CD4-positive, alpha-beta T cell treated with Interleukin-2 at 100 ng/mL for 4 hours (primary cell): ENCODE measurements at regions not wholly inside any gene's neighbourhood (a gene's known extent, or its start where the extent isn't known, plus 50 kb on each side); places are given as distances from the start of the nearest gene placed in this dataset.
"Not testable (repeated sequence)": the region's sequence is repeated elsewhere in the genome, so short reads cannot be mapped to it uniquely, and the experiment has no call there.

ENCODE experiments used
- DNase-seq: peaks from one replicate; pipeline ENCODE4 v3.0.0-alpha.2; 2020; ENCODE audit warnings: low spot score

DNA sequence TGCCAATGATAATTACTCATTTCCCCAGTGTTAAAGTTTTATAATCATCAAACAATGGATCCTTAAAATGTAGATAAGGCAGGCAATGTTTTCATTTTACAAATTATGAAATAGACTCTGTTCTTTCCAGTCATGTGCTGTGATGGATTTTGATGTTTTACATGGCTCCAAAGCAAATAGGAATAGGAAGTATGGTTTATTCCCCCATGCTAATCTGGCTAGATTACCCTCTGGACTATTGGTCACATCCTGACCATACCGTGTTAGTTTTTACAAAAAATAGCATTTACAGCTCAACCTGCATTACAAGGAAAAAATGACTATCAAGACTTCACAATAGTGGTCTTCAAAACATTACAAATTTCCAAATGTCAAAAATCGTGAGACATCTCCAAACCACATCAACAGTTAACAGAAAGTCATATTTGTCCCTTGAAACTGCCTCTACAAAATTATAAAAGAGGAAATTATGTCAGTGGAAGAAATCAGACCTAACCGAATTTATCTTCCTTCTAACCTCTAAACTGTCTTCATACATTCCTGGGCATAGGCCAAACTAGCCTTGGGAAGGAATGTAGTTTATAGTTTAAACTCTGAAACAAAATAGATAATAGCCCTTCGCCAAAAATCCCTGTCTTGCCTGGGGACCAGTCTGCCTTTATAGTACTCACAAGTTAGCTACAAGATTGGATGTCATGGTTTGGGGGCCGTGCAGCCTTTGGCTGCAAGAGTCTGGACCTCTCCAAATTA is 1941.2 kb upstream of the CELF4 start:
- DNase-seq = no peak

DNA sequence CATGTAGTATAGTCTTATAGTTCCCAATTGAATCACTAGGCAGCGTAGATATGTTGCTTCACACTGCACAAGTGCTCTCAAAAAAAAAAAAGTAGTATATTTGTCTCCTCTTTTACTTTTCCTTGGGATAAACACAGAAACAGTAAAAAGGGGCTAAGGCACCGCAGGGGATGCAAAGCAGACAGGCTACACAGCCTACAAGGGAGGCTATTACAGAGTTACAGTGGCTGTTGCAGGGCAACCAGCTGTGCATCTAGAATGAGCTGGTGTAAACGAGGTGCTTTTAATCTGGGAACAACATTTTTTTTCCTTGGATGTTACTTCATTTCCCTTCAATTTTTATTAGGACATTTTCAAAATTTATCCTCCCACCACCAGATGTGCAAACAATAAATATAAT is 1934.7 kb upstream of the CELF4 start:
- no peak for DNase-seq

DNA sequence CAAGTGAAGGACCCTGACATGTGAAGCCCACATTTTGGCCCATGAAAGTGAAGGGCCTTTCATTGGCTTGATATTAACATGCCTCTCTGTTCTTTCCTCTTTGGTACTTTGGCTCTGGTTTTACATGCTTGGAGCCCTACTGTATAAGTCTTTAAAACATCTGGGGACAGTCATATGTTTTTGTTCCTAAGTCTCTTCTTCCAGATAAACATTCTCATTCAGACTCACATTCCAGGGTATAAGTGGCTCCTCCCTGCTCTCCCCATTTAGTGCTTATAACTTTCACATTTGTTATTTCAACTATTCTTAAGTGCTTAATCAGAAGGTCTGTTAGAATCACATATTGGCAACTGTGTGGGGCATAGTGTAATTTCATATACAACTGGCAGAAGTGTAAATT is 1932.2 kb upstream of the CELF4 start:
- no peak for DNase-seq

DNA sequence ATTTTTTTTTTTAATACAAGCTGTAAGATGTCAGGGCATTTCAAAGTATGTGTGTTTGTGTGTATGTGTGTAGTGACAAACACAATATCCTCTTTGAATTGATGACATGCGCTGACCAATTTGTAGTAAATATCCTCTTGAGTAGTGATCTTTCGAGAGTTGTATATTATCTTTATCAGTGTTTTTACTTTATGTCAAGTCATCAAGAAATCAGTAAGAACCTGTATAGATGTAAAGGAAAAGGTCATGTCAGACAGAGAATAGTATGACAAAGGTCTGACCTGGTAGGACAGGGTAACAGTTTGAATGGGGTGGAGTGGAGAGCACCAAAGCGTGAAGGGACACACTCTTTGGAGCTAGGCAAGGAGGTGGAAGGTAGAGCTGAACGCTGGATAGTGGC is 1931.4 kb upstream of the CELF4 start:
- no peak for DNase-seq

DNA sequence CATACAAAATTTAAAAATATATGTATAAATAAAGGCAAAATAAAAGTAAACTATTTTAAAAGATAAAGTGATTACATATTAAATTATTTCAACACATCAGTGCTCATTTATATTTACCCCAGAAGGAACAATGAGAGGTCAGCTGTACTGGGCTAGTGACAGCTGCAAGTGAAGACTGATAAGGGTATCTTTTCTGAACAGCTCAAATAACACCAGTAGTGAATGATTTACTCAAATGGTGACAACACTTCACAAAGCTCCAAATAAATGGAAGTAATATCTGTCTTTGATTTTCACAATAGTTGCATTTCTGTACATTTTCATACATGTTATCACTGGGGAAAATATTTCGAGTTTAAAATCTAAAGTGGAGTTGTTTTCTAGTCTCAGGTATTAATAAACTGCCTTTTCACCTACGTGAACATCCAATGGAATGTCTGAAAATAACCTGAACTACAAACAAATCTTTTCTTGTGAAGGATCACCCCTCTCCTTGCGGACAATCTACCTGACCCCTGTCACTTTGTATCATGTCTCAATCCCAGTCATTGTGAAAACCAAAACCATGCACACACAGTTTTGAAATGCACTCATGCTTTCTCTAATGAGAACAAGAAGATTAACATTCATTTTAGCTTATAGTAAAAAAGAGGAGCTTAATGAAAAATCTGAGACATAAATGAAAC is 1928.8 kb upstream of the CELF4 start:
- DNase-seq = no peak

DNA sequence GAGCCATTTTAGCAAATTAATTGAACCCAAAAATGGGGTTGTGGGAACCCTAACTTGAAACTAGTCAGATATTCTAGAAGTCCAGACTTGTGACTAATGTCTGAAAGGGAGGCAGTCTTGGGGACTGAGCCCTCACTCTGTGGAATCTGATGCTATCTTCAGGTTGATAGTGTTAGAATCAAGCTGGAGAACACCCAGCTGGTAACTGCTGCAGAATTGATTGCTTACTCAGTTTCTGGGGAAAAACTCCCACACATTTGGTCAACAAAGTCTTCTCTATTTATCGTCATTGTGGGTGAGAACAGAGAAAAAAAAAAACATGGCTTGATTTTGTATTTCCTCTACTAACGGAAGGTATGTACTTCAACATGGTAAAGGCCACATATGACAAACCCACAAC is 1925.8 kb upstream of the CELF4 start:
- DNase-seq = no peak

DNA sequence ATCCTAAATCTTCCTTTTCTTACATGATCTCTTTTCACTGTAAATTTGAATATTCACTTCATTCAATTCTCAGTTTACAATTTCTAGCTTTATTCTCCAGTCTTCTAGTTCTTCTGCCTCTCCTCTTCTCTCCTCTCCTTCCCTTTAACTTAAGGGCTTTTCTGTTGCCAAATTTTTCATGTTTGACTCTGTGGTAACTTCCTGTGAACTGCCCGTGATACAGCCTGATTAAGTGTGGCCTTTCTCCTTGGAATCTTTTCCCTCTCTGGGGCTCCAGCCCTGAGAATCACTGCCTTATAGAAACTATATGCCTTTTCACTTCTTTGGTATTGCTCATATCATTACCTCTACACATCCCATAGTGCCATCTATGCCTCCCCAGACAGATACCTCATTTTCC is 1923.8 kb upstream of the CELF4 start:
- DNase-seq = no peak

DNA sequence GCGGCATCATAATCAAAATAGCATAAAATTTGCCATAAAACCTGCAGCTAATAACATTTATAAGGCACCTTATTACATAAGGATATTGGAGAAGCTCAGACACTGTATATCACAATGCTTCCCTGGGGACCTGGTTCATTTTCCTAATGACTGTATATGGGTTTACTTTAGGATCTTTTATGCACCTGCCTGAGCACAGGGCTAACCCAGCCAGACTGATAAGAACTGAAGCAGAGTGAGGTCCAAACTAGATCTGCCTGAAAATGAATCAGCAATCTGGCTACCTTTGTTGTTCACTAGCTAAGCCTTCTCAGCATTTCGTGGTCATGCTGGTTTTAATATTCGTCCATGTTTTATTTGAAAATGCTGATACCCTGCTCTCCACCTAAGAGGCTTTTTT is 1922.3 kb upstream of the CELF4 start:
- DNase-seq = no peak

DNA sequence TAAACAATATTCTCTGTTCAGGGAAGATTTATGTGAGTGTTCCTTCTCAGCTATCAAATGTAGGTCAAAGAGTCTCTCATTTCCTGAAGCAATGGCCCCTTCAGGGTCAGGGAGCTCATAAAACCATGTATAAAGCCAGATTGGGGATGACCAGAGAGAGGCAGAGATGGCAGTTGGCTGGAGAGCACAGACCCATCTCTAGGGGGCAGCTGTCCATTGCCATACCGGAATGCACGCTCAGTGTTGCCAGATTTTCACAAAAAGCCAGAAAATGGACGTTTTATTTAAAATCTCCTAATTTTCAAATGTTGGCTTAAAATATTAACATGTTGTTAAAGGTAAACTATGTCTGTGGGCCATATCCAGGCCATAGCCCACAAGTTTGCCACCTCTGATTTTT is 1920.7 kb upstream of the CELF4 start:
- DNase-seq = no peak

DNA sequence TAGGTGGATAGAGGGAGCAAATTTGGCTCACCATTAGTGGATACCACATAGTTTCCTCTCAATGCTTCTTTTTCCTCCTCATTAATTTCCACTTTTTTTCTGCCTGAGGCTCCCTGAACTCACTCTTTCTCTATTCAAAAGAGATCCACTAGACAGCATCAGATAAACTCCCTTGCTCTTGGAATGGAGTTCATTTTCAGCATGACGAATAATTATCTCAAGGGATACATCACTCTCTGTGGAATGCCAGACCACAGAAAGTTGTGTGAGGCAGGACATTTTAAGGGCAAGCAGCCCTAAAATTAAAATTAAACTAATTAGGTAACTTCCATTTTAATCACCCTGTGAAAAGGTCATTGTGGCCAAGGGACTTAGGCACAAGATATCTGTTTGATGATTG is 1920.1 kb upstream of the CELF4 start:
- no peak for DNase-seq

DNA sequence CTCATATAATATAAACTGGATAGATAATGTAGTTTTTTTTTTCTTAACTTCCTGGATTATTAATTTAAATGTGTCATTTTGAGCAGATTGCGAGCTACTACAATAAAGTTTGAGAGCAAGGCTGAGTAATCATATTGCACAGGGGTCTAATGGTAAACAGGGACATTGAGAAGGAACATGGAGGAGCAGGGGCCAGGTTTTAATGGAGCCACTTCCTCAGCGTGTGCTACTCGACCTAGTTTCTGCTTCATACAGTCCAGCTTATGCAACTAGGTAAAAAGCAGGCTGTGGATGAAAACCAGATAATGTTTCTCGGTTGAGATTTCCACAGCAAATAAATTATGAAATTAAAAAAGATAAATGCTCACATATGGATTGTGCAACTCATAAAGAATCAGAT is 1915.7 kb upstream of the CELF4 start:
- no peak for DNase-seq

DNA sequence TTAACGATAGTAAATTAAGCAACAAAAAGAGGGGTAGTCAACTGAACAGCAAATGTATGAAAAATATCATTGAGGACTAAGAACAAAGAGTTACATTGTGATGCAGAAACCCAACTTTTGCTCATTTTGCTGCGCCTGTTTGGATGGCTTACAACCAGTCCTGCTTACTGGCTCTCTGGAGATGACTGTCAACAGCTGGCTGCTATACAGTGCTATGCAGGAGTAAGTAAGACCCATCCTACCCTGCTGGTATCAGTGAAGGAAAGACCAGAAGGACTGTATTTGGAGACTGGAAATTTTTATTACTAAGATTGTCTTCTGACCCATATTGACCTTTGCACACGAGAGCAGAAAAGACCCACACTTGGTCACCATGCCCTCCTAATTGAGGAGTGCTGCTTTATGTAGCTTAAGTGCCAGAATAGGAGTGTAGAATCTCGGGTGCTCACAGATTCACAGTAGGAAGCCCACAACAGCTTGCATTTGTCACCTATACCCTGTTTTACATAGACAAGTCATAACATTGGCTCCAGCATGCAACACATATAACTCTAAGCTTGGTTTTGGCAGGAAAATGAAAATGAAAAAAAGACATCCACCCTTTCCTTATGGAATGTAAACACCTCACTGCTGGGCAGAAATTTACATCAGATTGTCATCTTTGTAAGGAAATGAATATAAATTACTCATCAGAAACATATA is 1915.0 kb upstream of the CELF4 start:
- no peak for DNase-seq

DNA sequence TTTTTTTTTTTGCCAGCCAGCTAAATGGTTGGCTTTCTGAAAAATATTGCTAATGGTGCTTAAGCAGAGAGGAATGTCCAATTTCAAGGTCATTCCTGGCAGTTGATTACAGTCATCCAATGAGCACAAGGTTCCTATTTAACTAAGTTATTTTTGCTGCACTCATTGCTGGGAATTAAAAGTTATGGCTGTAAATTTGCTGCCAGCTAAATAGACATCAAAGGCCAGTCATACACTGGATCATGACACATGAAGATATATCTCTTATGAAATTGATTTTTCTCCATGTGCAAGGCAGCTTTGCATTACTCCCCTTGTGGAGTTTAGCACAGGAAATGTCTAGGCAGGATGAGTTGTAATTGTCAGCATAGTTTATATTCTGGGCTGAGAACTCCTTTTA is 1898.4 kb upstream of the CELF4 start:
- no peak for DNase-seq

DNA sequence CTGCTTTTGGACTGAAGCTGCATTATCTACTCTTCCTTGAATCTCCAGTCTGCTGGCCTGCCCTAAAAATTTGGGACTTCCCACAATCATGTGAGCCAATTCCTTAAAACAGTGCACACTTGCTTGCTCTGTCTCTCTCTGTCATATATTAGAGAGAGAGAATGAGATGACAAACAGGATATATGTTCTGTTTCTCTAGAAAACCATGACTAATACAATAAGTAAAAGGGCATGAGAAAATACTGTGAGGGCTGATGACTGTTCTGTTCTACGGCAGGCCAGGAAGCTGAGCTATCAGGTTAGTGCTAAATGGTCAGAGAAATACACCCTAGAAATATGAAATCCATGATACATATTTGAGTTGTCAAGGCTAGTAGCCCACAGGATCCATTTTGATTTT is 1896.8 kb upstream of the CELF4 start:
- DNase-seq = no peak

DNA sequence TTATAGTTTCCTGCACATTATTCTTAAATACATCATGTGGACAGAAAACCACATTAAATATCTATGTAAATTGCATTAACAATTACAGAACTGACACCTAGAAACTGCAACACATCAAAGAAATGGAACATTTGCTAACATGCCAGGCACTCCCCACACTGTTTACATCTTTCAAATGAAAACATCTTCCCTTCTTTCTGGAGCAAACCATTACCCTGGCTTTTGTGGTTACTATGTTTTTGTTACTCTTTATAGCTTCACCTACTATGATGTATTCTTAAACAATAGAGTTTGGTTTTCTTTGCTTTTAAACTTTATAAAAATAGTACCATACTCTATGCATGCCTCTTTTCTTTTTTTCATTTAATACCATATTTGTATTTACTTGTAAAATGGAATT is 1894.5 kb upstream of the CELF4 start:
- DNase-seq = no peak

DNA sequence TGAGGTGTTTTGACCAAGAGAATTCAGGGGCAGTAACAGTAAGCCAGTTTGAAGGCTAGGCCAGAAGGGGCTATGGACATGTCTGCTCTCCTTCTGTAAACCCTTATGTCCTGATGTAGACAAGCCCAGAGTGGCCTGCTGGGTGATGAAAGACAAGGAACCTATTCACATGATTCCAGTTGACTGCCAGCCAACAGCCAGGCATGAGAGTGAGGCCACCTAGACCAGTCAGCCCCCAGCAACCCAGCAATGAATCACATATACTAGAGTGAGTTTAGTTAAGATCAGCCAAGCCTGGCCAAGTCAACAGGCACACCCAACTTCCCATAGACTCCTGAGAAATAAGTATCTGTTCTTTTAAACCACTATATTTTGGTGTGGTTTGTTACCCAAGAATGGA is 1889.7 kb upstream of the CELF4 start:
- DNase-seq = no peak

DNA sequence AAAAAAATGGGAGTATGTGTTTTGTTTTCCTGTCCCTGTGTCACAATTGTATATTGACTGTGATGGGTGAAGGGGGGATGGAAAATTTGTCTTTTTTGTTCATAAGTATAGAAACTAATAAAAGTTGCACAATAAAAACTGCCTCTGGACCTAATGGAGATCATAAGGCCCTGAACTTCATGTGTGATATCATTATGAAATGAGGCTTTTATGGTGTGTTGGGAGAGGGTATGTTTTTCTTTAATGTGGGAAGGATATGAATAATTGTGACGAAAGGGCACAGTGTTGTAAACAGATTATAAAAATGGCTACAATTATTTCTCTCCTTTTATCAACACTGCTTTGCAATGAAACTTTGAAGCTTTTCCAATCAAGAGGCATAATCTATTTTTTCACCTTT is 1889.3 kb upstream of the CELF4 start:
- no peak for DNase-seq

DNA sequence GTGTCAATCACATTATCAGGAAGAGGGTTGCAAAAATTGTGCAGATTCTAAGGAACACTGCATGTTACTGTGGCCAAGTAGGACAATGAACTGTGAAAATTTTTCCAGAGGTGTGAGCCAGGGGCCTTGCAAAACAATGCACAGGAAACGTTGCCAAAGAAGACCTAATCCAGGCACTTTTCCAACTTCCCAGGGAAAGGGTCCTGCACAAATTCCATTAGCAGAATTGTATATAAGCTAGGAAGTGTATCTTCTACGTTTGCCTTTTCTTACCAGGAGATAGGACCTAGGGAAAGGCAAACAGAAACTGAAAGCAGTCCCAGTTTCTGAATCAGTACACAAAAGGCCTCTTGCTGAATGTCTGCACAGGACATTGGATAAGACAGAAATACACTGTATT is 1888.3 kb upstream of the CELF4 start:
- DNase-seq = no peak

DNA sequence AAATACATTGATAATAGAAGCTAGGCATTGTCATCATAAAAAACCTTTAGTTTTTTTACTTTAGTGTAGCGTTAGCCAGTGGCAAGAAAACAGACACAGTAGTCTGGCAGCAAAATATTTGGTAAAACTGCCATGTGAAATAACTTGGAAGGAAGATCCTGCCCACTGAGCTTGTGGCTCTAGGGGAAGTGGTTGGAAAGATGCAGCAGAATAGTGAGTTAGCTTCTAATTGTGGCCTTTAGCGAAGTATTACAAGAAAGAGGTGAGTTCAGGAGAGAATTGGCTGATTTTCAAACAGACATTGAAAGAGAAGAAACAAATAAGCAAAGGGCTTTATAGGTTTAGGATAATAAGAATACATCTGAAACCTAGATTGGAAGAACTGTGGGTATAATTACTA is 1887.8 kb upstream of the CELF4 start:
- no peak for DNase-seq

DNA sequence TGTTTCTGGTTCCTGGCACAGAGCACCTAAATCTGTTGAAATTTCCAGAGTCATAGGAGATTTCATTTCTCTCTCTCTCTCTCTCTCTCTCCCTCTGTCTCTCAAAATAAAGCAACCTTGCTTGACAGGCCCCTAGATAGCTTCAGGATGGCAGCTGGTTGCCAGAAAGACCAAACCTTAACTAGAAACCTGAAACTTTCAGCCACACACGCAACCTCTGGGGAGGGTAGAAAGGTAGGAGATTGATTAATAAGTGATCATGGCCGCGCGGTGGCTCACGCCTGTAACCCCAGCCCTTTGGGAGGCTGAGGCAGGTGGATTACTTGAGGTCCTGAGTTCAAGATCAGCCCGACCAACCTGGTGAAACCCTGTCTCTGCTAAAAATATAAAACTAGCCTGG is 1885.4 kb upstream of the CELF4 start:
- no peak for DNase-seq

DNA sequence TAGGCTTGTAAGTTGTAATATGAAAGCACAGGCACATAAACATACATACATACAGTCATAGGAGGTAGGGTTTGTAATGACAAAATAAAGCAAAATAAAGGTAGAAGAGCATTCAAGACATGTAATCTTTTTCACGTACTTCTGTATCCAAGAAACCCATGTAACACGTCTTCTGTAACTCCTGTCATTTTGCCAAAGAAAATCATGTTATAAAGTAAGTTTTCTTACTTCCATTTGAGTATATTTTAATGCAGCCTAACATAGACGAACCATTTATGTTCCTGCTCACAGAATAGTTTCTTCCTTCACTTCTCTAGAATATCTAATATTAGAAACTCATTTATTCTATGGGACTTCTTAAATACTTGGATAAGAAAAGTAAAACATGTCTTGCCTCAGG is 1884.0 kb upstream of the CELF4 start:
- DNase-seq = no peak

DNA sequence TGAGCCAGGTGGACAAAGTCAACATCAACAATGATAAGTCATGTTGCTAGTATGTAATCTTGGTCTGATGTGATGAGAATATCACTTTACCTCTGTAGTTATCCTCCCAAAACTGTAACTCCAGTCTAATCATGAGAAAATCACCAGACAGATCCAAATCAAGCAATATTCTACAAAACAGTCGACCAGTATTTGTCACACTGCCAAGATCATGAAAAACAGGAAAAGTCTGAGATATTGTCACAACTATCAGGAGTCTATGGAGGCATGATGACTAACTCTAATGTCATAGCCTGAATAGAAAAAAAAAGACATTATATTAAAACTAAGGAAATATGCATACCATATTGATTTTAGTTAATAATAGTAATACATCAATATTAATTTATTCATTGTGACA is 1883.3 kb upstream of the CELF4 start:
- DNase-seq = no peak

DNA sequence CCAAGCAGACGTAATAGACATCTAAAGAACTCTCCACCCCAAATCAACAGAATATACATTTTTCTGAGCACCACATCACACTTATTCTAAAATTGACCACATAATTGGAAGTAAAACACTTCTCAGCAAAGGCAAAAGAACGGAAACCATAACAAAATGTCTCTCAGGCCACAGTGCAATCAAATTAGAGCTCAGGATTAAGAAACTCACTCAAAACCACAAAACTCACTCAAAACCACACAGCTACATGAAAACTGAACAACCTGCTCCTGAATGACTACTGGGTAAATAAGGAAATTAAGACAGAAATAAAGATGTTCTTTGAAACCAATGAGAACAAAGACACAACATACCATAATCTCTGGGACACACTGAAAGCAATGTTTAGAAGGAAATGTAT is 1879.4 kb upstream of the CELF4 start:
- DNase-seq = not testable (repeated sequence)

DNA sequence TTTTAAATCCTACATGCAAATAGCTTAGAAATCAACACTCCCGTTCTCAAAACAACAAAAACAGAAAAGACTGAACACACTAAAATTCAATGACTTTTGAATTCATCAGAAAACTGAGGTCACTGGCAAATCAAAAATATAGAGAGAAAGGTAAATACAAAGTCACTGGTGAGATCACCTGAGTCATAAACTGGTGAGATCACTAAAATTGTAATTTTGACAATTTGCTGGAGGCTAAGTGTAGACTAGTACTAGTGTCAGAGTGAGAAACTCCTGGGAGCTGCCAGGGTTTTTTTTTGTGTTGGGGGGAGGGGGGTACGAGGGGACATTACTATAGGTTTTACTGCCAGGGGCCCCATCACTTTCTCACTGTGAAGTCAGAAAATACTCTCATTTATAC is 1876.0 kb upstream of the CELF4 start:
- DNase-seq = no peak
